GM12873 (cell line): ENCODE measurements at regions not wholly inside any gene's neighbourhood (a gene's known extent, or its start where the extent isn't known, plus 50 kb on each side); places are given as distances from the start of the nearest gene placed in this dataset.

Source experiments
- TF ChIP-seq, protein P1 (sequence below): IDR thresholded peaks from 2 replicates; pipeline ENCODE4 v1.5.1; 2012; ENCODE audit warnings: low read depth, mild to moderate bottlenecking, moderate library complexity, low read length, control low read depth; ENCODE audit not compliant: insufficient read depth; ENCODE audit errors: missing control alignments

DNA sequence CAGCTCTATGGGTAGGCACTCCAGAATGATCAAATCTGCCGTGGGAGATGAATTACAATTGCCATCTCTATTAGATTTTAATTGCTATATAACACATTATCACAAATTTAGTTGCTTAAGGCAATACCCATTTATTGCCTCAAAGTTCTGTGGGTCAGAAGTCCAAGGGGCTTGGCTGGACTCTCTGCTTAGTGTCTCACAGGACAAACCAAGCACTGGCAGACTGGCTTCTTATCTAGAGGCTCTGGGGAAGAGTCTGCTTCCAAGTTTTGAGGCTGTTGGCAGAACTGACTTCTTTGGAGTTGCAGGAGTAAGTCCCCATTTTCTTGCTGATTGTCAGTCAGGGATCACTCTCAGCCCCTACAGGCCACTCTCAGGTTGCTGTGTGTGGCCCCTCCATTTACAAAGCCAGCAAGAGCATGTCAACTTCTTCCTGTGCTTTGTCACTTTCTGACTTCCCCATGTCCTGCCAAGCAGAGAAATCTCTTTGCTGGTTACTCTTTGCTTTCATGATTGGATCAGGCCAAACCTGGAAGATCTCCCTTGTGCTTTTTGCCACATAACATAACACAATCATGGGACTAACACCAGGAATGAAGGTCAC, 93.5 kb upstream of the PRICKLE2 start:
- TF ChIP-seq, protein P1, sequence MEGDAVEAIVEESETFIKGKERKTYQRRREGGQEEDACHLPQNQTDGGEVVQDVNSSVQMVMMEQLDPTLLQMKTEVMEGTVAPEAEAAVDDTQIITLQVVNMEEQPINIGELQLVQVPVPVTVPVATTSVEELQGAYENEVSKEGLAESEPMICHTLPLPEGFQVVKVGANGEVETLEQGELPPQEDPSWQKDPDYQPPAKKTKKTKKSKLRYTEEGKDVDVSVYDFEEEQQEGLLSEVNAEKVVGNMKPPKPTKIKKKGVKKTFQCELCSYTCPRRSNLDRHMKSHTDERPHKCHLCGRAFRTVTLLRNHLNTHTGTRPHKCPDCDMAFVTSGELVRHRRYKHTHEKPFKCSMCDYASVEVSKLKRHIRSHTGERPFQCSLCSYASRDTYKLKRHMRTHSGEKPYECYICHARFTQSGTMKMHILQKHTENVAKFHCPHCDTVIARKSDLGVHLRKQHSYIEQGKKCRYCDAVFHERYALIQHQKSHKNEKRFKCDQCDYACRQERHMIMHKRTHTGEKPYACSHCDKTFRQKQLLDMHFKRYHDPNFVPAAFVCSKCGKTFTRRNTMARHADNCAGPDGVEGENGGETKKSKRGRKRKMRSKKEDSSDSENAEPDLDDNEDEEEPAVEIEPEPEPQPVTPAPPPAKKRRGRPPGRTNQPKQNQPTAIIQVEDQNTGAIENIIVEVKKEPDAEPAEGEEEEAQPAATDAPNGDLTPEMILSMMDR: no peak

DNA sequence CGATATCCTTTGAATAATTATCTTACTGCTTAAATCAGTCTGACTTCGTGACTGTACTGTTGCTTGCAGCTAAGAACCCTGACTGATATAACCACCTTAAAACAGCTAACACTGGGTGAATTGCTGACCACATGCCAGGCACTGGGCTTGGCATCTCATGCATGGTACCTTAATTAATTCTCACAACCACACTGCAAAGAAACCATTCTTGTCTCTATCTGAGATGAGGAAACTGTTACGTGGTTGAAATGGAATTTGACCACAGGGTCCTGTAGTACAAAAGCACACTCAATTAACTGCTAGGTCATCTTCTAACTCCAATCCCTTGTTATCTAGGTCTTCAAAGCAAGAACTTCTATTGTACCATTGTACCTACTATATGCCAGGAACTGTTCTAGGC, 92.7 kb upstream of the PRICKLE2 start:
- TF ChIP-seq, protein P1: no peak

DNA sequence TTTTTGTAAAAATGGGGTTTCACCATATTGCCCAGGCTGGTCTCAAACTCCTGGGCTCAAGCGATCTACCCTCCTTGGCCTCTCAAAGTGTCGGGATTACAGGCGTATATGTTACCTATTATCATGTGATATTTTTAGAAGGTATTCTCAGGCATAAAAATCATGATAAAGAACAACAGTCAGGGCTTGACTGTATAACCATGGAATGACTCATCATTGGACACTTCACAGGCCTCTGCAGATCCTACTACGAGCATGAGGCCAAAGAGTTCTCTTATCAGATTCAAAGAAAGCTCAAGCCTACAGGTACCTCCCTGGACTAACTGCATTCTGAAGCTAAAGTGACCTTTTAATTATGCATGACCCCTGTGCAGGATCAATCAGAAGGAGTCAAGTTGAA, 91.7 kb upstream of the PRICKLE2 start:
- TF ChIP-seq, protein P1: no peak

DNA sequence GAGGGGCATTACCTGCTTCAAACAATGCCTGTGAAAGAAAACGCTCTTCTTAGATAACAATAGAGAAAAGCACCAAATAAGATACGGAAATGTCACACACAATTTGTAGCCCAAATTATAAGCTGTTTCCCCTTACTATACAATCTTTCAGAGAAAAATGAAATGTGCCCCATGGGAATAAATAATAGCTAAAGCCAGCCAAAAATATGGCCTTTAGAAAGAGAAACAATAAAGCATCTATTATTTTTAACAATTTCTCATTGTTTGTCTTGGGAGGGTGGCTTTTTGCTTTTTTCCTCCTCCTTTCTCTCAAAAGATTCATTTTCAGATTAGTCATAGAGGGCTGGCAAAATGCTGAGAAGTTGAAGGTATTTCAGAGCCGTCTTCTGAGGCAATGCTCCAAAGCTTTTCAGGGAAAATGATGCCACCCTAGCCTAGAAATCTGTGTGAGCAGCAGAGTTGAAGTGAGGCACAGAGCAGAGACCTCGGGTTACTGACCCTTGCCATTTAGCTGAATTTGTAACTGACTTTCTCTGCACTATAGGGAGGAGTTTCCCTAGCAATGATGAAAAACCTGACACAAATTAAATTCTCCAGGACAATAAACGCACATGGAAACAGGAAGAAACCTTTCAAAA, 86.3 kb upstream of the PRICKLE2 start:
- TF ChIP-seq, protein P1: no peak

DNA sequence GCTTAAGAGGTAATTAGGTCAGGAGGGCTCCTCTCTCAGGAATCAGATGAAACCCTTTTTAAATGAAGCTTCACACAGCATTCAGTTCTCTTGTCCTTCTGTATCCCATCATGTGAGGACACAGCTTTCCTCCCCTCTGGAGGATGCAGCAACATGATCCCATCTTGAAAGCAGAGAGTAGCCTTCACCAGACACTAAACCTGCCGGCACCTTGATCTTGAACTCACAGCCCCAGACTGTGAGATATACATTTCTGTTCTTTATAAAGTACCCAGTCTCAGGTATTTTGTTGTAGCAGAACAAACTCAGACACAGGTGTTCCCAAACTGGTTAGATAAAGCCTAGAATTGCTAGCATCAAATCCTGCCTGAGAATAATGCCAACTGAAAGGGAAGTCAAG, 83.7 kb upstream of the PRICKLE2 start:
- TF ChIP-seq, protein P1: no peak

DNA sequence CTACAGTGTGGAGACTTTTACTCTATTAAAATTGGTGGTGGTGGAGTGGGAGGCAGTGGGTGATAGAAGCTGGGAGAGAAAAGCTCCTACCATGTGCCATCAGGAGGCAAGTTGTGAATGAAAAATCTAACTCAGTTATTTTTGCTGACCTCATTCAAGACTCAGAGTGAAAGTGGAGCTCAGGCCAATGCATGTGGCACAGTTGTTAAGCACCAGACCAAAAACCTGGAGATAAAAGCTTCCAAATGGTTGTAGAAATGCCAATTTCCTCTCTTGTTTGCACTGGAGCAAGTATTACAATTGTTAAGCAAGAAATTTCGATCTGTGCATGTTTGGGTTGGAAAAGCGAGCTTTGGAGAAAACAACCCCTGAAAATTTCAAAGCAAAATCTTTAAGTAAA, 81.5 kb upstream of the PRICKLE2 start:
- TF ChIP-seq, protein P1: no peak

DNA sequence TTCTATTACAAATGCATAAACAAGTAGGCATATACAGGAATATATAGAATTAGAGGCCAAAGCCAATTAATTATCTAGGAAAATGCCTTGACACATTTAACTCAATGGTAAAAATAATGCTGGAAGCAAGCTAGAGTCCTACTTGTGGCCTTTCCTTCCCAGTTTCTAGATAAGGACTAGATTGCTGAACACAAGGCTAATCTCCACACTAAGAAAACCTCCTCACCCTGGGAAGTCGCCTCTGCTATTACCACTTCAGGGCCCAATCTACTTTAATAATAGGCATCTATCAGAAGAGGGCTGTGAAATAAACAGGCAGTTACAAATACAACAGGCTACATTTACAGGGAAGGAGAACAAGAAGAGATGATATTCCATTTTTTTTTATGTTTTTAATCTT, 80.5 kb upstream of the PRICKLE2 start:
- TF ChIP-seq, protein P1: no peak
